ENCODE measurements at regions not wholly inside any gene's neighbourhood (a gene's known extent, or its start where the extent isn't known, plus 50 kb on each side); places are given as distances from the start of the nearest gene placed in this dataset.

DNA sequence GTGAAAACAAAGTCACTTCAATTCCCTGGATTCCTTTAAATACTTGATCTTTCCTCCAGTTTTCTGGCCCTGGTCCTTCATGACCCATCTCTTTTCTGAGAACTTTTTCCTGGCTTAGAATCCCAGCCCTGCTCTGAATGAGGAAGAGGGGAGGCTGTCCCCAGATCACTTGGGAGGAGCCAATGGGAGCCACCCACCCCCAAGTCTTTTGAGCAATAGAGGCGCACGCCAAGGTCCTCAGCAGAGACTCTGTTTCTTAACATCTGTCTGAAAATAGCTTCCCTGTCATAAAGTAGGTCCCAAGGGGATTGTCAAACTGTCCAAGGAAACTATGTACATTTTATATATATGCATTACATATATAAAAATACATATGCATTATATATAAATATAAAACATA, 126.8 kb downstream of the ADRA2A start:
- DNase-seq (ENCODE audit: low spot score), result no peak

- no peak for DNase-seq (ENCODE audit: low spot score)
Observed at GRCh38 chr10:111204838-111205237, 128.0 kb downstream of the ADRA2A start.

- no peak for DNase-seq (ENCODE audit: low spot score)
Observed at GRCh38 chr10:111206521-111206920, 129.7 kb downstream of the ADRA2A start.

- no peak for DNase-seq (ENCODE audit: low spot score)
Observed at GRCh38 chr10:111207500-111207899, 130.7 kb downstream of the ADRA2A start.

DNA sequence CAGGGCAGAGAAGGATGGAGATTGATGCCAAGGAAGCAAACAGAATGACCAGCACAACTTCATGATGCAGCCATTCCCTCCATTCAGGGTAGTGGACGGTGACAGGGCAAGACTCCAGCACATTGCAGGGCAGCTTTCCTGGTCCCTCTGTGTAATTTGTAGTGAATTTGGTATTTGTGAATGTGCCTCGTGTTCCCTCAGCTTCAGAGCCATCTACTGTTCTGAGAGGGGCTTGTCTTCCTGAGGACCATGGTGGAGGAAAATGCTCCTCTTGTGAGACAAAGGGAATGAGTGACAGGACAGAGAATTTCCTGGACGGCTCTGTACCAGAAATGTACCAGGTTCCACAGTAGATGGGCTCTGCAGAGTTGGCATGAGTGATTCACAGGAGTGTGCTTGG, 132.1 kb downstream of the ADRA2A start:
- no peak for DNase-seq (ENCODE audit: low spot score)

DNA sequence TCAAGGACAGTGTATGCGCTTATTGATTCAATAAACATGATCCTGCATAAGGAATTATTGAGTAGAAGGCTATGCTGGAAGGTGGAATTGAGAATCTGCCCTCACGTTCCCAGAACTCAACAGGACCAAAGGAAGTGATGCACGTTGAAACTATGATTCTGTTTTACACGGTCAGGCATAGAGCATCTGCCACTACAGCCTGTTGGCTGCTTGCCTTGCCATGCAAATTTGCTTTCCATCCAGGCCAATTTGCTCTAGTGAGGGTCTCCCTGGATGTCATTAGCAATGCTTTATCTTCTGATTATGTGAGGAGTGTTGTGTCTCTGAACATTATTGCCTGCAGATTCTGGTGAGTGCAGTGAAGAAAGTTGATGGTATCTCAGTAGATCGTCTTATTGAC, 132.9 kb downstream of the ADRA2A start:
- no peak for DNase-seq (ENCODE audit: low spot score)

DNA sequence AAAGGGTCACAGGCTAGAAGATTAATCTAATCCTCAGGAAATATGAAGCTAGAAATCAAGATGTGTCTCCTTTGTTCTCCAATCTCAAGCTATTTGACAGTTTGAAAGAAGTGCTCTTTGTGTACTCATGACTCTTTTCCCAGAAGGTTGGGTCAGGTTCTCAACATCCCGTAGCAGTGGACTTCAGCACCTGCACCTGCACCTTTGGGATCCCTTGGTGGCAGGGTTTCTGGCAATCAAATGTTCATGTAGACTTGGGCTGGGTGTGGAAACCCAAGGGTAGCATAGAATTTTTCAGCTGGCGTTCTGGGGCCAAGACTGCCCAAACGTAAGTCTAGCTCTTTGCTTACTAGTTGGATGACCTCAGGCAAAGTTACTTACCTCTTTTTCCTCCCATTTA, 134.4 kb downstream of the ADRA2A start:
- DNase-seq (ENCODE audit: low spot score), result no peak

GRCh38 chr10:111211706-111212105, 134.9 kb downstream of the ADRA2A start:
- DNase-seq (ENCODE audit: low spot score), result no peak

DNA sequence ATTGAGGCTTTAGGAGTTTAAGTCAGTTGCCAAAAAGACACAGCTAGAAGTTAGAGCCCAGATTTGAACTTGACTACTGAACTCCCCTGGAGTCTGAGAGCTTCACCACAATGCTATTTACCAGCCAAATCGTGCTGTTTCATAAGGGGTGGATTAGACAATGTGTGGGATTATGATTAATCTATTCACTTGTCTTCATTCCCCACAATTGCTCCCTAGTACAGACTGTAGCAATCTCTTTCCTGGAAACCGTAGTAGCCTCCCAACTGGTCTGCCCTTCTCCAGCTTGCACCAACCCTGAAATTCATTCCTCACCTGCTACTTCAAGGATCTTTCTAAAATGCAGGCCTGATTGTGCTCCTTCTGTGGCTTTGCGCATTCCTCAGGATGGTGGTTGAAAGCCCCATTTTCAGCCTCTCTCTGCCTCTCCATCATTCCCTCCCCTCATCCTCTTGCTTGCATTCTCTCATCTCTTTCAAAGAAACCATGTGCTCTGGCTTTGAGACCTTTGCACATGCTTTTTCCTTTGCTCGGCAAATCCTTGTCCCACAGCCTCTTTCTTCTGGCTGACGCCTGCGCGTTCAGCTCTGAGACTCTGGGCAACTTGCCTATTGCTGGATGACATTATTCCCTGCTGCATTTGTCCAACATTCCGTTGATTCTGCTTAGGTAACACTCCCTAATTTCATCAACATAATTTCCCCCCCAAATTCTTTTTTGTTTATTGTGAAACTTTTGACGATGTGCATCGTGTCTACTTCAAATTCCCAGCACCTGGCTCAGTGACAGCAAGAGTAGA, 145.1 kb downstream of the ADRA2A start:
- no peak for DNase-seq (ENCODE audit: low spot score)

DNA sequence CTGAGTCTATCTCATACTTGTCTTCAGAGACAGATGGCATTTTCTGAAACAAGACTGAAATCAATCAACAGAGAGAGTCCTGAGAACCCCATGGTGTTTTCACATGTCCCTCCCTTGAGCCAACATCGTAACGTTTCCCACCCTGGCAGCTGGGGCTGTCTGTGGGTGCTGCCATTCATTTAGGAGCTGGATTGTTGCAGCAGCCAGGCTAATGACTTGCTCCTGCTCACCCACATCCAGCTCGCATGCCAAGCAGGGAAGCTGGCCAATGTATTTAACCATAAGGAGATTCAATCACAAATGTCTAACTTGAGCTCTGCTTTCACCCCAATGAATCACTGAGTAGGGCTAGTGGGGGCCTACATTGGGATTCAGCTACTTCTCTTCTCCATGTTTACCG, 146.1 kb downstream of the ADRA2A start:
- DNase-seq (ENCODE audit: low spot score), result no peak

GRCh38 chr10:111231779-111232178, 154.9 kb downstream of the ADRA2A start:
- DNase-seq (ENCODE audit: low spot score), result no peak

GRCh38 chr10:111233439-111233838, 156.6 kb downstream of the ADRA2A start:
- DNase-seq (ENCODE audit: low spot score), result no peak

DNA sequence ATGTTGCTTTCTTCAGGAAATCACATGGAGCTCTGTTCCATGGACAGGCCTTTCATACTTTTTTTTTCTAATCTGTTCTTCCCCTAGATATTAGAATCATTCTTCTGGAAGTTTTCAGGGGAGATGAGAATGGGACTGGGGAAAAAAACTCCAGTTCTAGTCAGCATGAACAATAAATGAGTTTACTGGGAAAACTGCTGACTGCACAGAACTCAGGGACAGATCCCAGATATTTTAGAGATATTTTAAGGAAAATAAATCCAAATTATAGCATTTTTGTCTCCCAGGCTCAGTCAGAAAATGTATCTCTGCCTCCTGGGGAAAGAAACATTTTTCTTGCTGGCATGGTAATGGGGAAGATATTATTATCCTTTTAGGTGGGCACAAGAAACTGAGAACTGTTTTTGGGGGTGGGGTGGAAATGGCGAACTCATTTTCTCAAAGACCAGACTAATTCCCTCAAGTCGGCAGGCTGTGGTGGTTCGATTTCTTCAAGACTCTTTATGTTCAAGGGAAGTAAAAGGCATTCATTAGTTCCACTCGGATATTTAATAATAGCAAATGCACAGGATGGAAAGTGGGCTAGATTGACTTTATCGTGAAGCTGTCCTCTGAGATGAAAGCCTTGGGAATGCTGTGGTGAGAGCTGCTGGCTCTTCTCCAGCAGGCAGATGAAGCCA, 157.5 kb downstream of the ADRA2A start:
- no peak for DNase-seq (ENCODE audit: low spot score)

- DNase-seq (ENCODE audit: low spot score), result no peak
Observed at GRCh38 chr10:111234914-111235302, 158.1 kb downstream of the ADRA2A start.

- DNase-seq (ENCODE audit: low spot score), result no peak
Observed at GRCh38 chr10:111240348-111240747, 163.5 kb downstream of the ADRA2A start.

DNA sequence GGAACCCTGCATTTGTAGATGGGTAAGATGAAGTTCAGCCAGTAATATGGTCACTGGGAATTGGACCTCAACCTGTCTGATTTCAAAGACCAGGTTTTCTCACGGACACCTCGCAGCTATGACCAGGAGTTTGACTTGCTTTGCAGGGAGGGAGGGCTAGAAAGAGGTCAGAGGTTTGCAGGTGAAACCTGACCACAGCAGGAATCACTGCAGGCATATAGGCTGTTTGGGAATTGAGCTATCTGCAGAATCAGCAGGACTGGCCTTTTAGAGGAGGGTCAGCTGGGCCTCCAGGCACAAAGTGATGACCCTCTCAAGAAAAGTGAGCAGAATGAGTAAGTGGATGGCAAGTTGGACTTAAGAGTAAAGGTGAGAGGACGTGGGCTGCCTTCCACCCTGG, 166.3 kb downstream of the ADRA2A start:
- DNase-seq (ENCODE audit: low spot score), result no peak

DNA sequence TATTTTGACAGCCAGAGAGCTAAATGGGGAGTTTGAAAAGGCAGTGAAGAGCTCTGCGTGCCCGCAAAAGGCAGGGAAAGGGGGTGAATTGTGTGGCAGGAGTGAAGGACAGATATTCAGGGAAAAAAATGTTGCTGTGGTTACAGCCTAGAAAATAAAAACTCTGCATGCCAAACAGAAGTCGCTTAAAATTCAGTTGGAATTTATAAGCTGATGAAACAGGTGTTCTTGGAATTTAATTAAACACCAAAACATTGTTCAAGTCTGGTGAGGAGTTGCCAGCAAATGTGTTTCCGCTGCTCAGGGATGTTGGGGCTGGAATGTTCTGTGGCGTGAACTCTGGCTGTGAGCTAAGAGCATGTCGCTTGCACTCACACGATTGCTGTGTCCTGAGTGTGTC, 169.3 kb downstream of the ADRA2A start:
- DNase-seq (ENCODE audit: low spot score), result no peak

- no peak for DNase-seq (ENCODE audit: low spot score)
Observed at GRCh38 chr10:111246814-111247452, 170.1 kb downstream of the ADRA2A start.

GRCh38 chr10:111247781-111248389, 171.1 kb downstream of the ADRA2A start:
- no peak for DNase-seq (ENCODE audit: low spot score)

DNA sequence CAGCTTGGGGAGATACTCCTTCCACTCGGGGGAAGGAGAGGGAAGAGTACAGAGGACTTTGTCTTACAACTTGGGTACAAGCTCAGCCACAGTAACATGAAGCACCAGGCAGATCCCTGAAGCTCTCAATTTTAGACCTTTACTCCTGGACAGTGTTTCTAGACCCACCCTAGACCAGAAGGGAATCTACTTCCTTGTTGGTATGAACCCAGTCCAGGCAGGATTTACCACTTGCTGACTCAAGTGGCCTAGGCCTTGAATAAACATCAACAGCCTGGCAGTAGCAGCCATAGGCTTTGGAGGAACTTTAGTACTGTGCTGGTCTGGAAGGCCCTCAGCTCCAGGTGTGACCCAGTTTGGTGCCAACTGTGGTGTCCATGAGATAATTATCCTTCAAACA, 173.1 kb downstream of the ADRA2A start:
- DNase-seq (ENCODE audit: low spot score), result no peak

- no peak for DNase-seq (ENCODE audit: low spot score)
Observed at GRCh38 chr10:111261081-111261615, 184.3 kb downstream of the ADRA2A start.

GRCh38 chr10:111265341-111265740, 188.5 kb downstream of the ADRA2A start:
- DNase-seq (ENCODE audit: low spot score), result no peak

- no peak for DNase-seq (ENCODE audit: low spot score)
Observed at GRCh38 chr10:111266165-111266564, 189.3 kb downstream of the ADRA2A start.
